Frontal cortex (tissue), 3 donors: ENCODE measurements at regions not wholly inside any gene's neighbourhood (a gene's known extent, or its start where the extent isn't known, plus 50 kb on each side); places are given as distances from the start of the nearest gene placed in this dataset.

Experiments used
- DNase-seq, 2 donors: peaks; one replicate each; pipeline ENCODE4 v3.0.0; 2012; ENCODE audit warnings: low spot score in 2 of 2
- FAIRE-seq: peaks from 2 replicates; lab custom pipeline; 2012; peaks lifted over from hg19 to GRCh38; lab: Jason Lieb, UNC
- donor health status: control.
- donor health status: control.
- donor health status: control.

DNA sequence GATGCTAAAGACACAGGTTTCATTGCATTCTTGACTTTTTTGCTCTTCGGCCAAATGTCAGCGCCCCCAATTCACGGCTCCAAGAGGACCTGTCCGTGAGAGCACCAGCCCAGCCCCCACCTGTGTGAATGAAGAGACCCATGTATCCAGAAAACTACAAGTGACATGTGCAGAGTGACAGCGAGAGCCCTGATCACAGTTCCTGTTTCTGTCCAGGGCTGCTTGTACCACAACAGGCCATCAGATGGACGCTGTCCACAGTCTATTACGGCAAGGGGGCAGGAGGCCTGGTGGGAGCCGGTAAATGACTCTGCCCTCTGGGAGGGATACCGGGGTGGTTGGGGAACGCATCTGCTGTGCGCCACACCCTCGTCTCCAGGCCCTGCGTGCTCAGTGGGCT is 520.9 kb upstream of the ID2 start:
- FAIRE-seq = no peak
- no peak for DNase-seq

DNA sequence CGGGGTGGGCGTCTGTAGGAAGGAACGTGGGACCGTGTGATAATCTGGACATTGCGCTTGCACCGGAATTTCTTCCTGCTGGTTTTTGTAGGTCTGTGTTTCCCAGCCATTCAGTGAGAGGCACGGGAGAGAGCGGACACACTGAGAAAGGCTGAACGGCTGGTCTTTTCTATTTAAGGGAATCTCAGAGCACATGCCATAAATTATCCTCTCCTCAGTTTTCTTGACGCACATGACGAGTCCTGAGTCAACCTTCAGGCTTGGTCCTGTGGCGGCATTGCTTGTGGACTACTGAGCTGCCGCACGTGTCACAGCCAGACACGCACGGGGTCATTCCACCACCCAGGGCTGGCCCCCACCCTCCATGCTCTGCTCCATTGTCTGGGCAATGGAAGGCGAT is 519.3 kb upstream of the ID2 start:
- DNase-seq (no peak), FAIRE-seq (no peak)

DNA sequence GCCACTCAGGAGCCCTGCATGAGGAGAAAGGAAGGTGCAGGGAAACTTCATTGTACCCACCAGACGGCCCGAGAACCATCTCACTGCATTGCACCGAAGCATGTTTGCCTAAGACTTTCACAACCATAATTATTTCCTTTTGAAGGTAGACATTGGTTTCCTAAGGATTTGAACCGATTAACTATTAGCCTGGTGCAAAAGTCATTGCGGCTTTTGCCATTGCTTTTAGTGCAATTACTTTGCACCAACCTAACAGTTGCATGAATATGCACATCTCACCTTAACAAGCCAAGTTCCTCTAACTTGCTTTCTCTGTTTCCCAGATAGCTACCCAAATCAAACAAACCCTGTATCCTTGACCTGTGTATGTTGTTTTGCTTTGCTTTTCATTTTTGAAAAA is 516.3 kb upstream of the ID2 start:
- FAIRE-seq = no peak

DNA sequence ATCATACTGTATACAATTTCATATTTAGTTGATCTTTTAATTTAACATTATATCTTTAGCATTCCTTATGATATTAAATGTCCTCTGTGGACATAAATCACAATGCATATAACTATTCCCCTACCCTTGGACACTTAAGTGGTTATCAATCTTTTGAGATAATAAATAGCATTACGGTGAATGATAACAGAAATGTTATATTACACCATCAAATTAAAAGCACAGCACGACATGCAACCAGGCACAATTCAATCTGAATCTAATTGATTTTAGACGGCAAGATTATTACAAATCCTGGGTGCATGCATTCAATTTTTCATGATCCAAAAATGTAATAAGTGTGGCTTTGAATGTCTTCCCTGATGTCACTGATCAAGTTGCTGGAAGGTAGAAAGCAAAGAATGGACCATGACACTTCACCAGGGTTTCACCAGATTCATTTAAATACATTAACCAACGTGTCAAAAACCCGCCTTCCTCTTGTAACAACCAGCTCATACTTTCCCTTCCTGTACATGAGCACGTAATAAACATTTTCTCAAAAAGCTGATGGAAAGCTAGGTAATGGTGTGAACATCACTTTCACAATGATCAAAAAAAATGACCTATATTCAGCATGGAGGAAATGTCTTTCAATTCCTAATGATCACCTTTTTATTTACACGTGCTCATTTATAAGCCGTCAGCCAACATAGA is 513.7 kb upstream of the ID2 start:
- DNase-seq (no peak), FAIRE-seq (no peak)

More for the DNA sequence above, 516.3 kb upstream of the ID2 start:
- no peak for DNase-seq

DNA sequence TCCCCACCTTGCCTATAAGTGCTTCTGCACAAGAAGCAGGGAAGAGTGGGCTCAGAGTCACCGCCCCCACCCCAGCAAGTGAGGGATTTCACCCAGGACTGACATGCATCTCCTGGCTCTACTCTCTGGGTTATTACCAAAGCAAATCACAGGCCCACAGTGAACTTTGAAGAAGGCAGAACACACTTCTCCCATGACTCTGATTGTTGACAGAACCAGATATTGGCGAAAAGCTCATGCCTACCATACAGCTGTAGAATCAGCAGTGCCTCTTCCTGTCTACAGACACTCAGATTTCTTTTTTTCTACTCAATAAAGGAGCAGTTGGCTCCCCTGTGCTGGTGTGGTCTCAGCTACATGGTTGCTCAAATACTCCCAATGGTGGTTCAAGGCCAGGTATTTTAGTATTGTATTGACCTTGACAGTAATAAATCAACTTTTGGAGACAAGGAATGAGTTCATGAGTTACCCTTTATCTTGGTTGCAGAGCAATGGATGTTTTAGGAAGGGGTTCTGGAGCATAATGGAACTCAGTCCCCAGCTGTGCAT is 512.9 kb upstream of the ID2 start:
- FAIRE-seq (no peak), DNase-seq (no peak)

DNA sequence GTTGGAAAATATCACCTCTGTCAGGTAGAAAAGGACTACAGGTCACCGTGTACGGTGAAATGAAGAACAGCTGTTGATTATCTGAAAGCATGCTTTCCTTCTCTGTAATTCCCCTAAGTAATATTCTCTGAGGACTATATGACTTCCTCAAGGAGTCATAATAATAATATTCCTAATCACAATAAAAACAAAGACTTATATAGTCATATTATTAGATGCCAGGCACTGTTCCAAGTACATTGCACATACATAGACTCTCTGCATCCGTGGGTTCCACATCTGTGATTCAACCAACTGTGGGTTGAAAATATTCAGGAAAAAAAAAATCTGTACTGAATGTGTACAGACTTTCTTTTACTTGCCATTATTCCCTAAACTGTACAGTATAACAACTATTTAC is 512.4 kb upstream of the ID2 start:
- no peak for DNase-seq
- no peak for FAIRE-seq

DNA sequence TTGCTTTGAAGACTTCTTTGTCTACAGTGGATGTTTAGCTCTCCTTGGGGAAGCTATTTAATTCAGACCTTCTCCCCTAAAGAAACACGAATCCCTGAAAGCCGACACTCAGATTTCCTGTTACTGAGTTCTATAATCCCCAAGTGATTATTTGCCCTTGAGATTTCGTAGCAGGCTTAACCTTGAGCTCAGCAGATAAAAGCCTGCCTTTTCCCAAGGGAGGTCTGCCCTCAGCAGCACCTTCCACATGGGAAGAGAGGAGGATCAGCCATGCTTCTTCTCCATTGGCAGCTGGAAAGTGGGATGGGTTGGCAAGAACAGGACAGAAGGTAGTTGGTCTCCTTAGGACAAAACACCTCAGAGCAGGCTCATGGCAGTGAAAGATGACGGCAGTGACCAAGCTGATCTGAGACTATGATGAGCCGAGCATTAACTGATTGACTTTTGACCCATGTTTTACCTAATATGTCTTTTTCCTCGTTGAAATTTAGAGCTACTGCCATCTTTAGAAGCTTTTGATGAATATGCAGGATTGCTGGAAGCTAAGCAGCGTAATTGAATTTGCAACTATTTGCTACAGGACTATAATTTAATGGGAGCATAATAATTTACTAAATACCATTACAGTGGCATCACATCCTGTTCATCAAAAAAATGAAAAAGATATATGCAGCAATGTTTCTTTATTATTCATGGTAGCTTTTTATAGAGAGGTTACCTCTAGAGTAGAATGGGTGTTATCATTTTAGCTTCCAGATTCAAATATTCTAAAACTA is 511.1 kb upstream of the ID2 start:
- FAIRE-seq (no peak), DNase-seq (no peak)

DNA sequence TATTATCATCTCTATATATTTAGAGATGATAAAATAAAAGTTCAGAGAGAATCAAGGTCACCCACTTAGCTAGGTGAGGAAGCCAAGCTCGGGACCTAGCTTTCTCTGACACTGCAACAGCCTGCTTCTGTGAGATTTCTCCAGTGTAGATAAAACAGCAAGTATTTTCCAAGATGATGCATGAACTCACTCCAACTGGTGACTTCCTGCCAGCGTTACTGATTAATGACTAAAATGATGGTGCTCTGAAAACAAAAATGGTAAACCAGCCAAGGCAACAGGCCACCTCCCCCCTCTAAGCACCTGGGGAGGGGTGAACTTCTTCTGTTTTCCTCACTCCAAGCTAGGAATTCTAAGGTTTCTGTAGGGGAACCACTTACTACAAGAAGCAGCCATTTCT is 510.2 kb upstream of the ID2 start:
- FAIRE-seq (no peak), DNase-seq (no peak)

DNA sequence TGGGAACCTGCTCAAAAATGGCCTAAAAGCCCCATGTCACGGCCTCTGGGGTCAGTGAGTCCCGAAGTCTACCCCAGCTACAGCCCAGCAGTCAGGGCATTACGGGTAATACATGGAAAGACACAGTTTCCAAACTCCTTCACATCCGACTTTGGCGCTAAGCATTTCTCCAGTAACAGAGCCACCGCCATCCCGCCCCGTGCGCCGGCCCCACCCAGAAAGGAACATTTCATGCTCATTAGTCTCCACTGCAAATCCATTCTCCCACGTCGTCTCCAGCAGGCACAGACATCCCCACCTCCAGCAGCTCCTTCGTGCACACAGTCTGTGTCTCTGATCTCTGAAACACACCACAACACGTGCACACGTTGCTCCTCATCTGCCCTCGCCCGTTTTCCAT is 509.2 kb upstream of the ID2 start:
- no peak for FAIRE-seq
- DNase-seq = no peak

DNA sequence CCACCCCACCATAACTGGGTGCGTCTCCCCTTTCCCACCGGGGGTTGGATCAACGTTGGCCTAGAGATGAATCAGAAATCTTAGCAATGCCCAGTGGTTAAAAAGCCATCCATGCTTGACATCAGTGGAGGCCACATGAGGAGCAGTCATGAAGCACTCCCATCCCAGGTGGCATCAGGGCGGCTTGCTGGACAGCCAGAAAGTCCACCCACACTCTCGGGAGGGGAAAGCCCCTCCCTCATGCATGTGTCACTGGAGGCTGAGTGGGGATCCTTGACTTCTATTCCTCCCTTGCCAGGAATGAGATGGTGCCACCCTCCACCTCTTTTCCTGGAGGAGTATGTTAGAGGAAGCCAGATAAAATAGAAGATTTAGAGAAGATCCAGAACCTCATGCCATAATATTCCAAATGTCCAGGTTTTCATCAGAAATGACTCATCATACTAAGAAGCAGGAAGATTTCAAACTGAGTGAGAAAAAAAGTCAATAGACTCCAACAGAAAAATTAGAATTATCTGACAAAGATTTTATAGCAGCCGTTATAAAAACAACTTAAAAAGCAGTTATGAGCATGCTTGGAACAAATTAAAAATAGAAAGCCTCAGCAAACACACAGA is 507.1 kb upstream of the ID2 start:
- no peak for FAIRE-seq

DNA sequence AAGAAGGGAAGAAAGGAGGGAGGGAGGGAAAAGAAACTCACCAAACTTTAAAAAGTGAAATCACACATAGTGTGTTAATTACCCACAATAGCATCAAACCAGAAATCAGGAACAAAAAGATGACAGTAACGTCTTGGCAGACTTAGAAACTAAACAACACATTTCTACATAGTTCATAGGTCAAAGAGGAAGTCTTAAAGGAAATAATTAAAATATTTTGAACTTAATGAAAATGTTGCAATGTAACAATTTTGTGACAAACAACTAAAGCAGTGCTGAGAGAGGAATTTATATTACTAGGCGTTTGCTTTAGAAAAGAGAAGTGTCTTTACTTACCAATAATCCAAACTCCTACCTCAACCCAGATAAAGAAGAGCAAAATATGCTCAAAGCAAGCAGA is 505.0 kb upstream of the ID2 start:
- FAIRE-seq (no peak), DNase-seq (no peak)

More for the DNA sequence above, 507.1 kb upstream of the ID2 start:
- DNase-seq = no peak

DNA sequence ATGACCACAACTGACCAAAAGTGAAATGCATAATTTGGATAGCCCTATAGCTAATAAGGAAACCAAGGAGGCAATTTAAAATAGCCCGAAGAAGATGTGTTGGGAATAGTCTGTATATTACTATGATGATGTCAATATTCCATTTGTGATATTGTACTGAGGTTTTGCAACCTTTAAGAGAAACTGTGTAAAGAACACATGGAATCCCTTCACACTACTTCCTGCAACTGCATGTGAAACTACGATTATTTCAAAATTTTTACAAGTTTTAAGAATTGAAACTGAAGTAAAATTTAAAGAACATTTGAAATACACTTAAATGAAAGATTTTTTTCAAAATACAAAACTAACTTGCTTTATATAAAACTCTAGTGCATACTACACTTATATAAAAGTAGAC is 504.3 kb upstream of the ID2 start:
- FAIRE-seq = no peak
- DNase-seq = no peak

DNA sequence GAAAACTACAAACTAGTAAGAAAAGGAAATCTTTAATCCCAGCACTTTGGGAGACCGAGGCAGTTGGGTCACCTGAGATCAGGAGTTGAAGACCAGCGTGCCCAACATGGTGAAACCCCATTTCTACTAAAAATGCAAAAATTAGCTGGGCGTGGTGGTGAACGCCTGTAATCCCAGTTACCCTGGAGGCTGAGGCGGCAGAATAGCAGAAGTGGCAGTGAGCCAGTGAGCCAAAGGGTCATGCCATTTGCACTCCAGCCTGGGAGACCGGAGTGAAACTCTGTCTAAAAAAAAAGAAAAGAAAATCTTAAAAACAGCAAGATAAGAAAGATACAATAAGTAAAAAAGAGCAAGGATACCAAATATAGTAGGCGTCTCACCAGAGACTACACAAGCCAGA is 502.9 kb upstream of the ID2 start:
- FAIRE-seq = no peak
- no peak for DNase-seq

DNA sequence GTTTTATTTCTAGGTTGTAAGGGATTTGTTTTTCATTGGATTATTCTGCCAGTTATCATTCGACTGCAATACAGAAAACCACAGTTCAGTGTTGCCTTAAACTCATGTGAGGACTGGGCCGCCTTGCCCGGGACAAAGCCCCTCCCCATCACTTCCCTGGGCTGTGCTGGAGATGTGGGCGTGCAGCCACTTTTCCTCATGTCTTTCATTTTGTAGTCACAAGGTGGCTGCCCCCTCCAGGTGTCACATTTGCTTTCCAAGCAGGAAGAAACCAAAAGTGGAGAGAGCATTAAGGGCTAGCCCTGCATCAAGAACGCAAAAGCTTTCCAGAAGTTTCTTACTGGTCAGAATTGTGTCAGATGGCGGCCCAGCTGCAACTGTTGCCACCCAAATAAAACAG is 492.5 kb upstream of the ID2 start:
- no peak for DNase-seq
- no peak for FAIRE-seq

DNA sequence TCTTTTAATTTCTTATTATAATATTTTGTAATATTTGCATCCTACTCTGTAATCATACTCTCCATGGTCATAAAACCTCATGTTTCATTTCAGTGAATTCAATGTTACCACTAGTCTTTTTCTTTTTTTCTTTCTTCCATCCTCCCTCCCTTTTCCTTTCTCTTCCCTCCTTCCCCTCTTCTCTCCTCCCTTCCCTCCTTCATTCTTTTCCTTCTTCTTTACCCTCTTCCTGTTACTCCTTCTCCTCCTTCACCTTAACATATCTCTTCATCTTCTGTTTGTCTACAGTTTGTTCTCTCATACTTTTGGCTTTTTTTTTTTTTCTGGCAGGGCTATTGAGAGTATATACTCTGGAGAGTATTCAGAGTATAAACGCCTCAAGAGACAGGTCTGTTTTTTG is 491.6 kb upstream of the ID2 start:
- FAIRE-seq (no peak), DNase-seq (no peak)

DNA sequence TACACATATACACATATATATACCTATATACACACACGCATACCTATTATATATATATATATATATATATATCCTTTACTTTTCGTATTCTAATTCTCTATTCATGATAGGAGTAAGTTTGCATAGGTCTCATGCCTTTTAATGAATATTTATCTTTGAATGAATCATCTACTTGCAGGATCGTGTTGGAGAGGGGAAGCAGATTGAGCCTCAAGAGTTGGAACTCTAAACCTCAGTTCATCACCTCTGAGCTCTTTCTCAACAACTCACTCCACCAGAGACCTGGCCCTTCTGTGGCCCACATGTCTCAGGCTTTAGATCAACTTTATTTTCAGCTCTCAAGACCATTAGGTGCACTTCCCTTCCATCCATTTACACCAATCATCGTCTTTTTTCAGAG is 490.4 kb upstream of the ID2 start:
- DNase-seq (no peak), FAIRE-seq (no peak)

DNA sequence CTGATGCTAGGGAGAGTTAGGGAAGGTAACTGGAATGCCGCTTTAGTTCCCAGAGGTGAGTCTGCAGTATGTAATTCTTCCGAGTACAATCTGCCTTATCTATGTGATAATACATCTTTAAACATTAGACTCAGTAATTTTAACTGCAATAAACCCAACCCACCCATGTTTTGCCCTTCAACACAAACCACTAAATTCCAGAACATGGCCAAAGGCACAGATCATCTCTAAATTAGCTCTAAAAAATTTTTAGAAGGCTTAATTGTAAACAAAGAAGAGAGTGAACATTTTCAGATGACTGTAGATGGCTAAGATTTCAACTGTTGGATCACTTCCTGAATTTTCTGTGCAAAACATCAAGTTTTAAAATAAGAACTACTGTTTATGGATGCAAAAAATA is 488.7 kb upstream of the ID2 start:
- FAIRE-seq = no peak
- DNase-seq = no peak

DNA sequence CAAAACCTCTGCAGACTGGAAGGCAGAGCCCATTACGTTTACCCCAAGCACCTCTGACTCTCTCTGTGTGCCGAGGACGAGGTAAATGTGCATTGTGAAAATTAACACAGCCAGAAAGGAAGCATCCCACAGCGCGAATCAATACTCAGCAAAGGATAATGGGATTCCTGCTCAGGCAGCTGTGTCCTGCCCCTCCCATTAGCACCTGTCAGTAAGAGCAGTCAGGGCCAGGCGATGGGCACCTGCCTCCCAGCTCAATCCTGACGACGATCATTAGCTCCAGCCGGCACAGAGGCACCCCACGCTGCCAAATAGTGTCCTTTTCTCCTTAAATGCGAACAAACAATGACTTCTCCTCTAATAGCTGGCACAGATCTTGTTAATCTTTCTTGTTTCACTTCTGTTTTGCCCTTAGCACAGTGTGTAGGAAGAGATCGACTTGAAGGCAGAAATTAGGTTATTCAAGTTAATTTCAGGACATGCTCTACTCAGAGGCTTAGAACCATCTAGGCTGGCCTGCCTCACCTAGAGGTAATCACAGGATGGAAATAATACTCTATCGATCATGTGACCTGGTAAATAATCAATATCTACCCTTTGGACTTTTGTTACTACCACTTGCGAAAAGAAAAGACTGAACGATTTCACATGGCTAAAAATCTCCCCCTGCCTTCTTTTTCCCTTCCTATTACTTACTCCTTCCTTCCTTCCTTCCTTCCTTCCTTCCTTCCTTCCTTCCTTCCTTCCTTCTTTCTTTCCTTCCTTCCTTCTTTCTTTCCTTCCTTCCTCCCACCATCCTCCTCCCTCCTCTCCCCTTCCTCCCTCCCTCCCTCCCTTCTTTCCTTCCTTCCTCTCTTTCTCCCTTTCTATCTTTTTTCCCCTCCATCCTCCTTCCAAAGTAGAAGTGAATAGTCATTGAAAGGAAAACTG is 487.9 kb upstream of the ID2 start:
- no peak for DNase-seq
- no peak for FAIRE-seq

DNA sequence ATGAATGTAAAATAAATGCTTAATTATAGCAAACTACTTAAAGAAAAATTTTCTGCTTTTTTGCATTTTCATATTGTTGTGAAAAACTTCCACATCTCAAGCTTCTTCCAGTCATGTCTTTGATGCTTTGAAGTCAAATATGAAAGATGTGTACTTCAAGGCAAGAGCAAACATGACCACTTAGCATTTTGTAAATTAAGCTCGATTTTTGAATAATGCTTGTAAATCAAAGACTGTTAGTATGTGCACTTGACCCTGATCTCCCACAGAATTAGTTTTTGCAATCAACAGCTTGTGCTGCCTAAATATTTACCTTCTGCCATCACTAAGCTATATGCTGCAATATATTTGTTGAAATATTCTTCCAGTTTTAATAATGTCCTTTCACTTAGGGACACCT is 486.1 kb upstream of the ID2 start:
- DNase-seq (no peak), FAIRE-seq (no peak)

DNA sequence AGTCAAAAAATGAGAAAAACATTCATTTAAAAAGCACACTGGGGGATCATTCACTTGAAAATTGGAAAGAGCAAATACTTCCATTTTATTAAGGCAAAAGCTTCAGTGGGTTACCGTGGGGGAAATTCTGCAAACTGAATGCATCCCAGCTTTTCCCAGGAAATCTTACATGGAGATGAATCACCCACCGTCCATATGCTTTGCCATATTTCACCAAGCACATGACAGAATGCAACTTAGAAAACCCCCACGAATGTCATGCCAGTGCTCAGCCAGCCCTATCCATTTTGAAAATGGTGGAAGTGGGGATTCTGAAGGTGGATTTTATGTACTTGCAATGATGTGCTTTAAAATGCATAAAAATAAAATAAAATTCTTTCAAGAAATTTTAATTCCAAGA is 485.5 kb upstream of the ID2 start:
- DNase-seq (no peak), FAIRE-seq (no peak)
